ENCODE measurements at regions not wholly inside any gene's neighbourhood (a gene's known extent, or its start where the extent isn't known, plus 50 kb on each side); places are given as distances from the start of the nearest gene placed in this dataset.
"Not testable (repeated sequence)": the region's sequence is repeated elsewhere in the genome, so short reads cannot be mapped to it uniquely, and the experiment has no call there.

- no peak for DNase-seq (ENCODE audit: low read depth, low spot score)
Measured at GRCh38 chr4:125590158-125590557, 275.4 kb downstream of the FAT4 start.

- DNase-seq (ENCODE audit: low read depth, low spot score): no peak
Measured at GRCh38 chr4:125591290-125591689, 276.5 kb downstream of the FAT4 start.

GRCh38 chr4:125594056-125594602 is 279.4 kb downstream of the FAT4 start:
- no peak for DNase-seq (ENCODE audit: low read depth, low spot score)

GRCh38 chr4:125605926-125606325 is 291.2 kb downstream of the FAT4 start:
- not testable (repeated sequence) for DNase-seq (ENCODE audit: low read depth, low spot score)

- DNase-seq (ENCODE audit: low read depth, low spot score): no peak
Measured at GRCh38 chr4:125620066-125620860, 305.5 kb downstream of the FAT4 start.

GRCh38 chr4:125624951-125625350 is 310.2 kb downstream of the FAT4 start:
- DNase-seq (ENCODE audit: low read depth, low spot score): no peak

GRCh38 chr4:125626946-125627345 is 312.2 kb downstream of the FAT4 start:
- no peak for DNase-seq (ENCODE audit: low read depth, low spot score)

- peak; percentile 54 for DNase-seq (ENCODE audit: low read depth, low spot score)
Measured at GRCh38 chr4:125639182-125639621, 324.4 kb downstream of the FAT4 start.

GRCh38 chr4:125641611-125642010 is 326.9 kb downstream of the FAT4 start:
- DNase-seq (ENCODE audit: low read depth, low spot score): no peak

- DNase-seq (ENCODE audit: low read depth, low spot score): no peak
Measured at GRCh38 chr4:125642645-125643044, 327.9 kb downstream of the FAT4 start.

GRCh38 chr4:125649452-125649851 is 334.7 kb downstream of the FAT4 start:
- no peak for DNase-seq (ENCODE audit: low read depth, low spot score)

GRCh38 chr4:125650557-125650956 is 335.8 kb downstream of the FAT4 start:
- no peak for DNase-seq (ENCODE audit: low read depth, low spot score)

GRCh38 chr4:125651707-125652357 is 337.1 kb downstream of the FAT4 start:
- not testable (repeated sequence) for DNase-seq (ENCODE audit: low read depth, low spot score)

GRCh38 chr4:125658773-125659172 is 344.0 kb downstream of the FAT4 start:
- DNase-seq (ENCODE audit: low read depth, low spot score): no peak

GRCh38 chr4:125663896-125664767 is 349.4 kb downstream of the FAT4 start:
- peak; percentile 51 for DNase-seq (ENCODE audit: low read depth, low spot score)

- DNase-seq (ENCODE audit: low read depth, low spot score): no peak
Measured at GRCh38 chr4:125666635-125667034, 351.9 kb downstream of the FAT4 start.

- DNase-seq (ENCODE audit: low read depth, low spot score): no peak
Measured at GRCh38 chr4:125676156-125676555, 361.4 kb downstream of the FAT4 start.

- DNase-seq (ENCODE audit: low read depth, low spot score): no peak
Measured at GRCh38 chr4:125676583-125676982, 361.8 kb downstream of the FAT4 start.

- DNase-seq (ENCODE audit: low read depth, low spot score): no peak
Measured at GRCh38 chr4:125677665-125678307, 363.0 kb downstream of the FAT4 start.

GRCh38 chr4:125679989-125680388 is 365.2 kb downstream of the FAT4 start:
- no peak for DNase-seq (ENCODE audit: low read depth, low spot score)

- DNase-seq (ENCODE audit: low read depth, low spot score): no peak
Measured at GRCh38 chr4:125681240-125681639, 366.5 kb downstream of the FAT4 start.
